ENCODE measurements at regions not wholly inside any gene's neighbourhood (a gene's known extent, or its start where the extent isn't known, plus 50 kb on each side); places are given as distances from the start of the nearest gene placed in this dataset.

GRCh38 chr3:168975576-168975975, 687.9 kb downstream of the MECOM start:
- peaks cover 11% of the 10 kb centered on the region; the same call in 1 of the 2 replicates for H3K4me1 ChIP-seq (ENCODE audit: low read length)
- no peaks in the 10 kb centered on the region for H3F3A ChIP-seq (ENCODE audit: insufficient read depth, low read length)
- no peak overlapping the region for H3K27ac ChIP-seq (ENCODE audit: low read length)
- H3K9ac ChIP-seq (ENCODE audit: low read length): no peak overlapping the region
- H3K79me2 ChIP-seq (ENCODE audit: low read length): no peaks in the 10 kb centered on the region
- no peak overlapping the region for H2AFZ ChIP-seq (ENCODE audit: low read length)
- no peak overlapping the region for H3K4me3 ChIP-seq (ENCODE audit: low read length)
- TF ChIP-seq EZH2 (optimal IDR thresholded peaks at IDR 0.05; ENCODE audit: low read depth, low read length): no peak
- TF ChIP-seq CTCF (IDR thresholded peaks at IDR 0.05; ENCODE audit: low read length): no peak
- no peak for TF ChIP-seq EZH2phosphoT487 (IDR thresholded peaks at IDR 0.05; ENCODE audit: low read length)
- no peaks in the 10 kb centered on the region for H4K20me1 ChIP-seq (ENCODE audit: insufficient read depth, low read length)
- DNase-seq: no peak
- no peaks in the 10 kb centered on the region for H3K36me3 ChIP-seq (replicated peaks; ENCODE audit: insufficient read depth, low read length)
- no peaks in the 10 kb centered on the region for H3K27me3 ChIP-seq (replicated peaks; ENCODE audit: insufficient read depth, low read length)
- no peak overlapping the region for H3K4me2 ChIP-seq (ENCODE audit: low read depth, low read length)
- H3K9me2 ChIP-seq (replicated peaks; ENCODE audit: insufficient read depth, low read length): no peaks in the 10 kb centered on the region
- H3K9me3 ChIP-seq (replicated peaks; ENCODE audit: insufficient read depth, low read length): no peaks in the 10 kb centered on the region

GRCh38 chr3:168974617-168975403, 688.7 kb downstream of the MECOM start:
- Histone ChIP-seq H3K79me2 (ENCODE audit: low read length) (no peaks in the 10 kb centered on the region), H3K9me3 (replicated peaks; ENCODE audit: insufficient read depth, low read length) (no peaks in the 10 kb centered on the region), H3K4me3 (ENCODE audit: low read length) (no peak overlapping the region), H3K36me3 (replicated peaks; ENCODE audit: insufficient read depth, low read length) (no peaks in the 10 kb centered on the region), H2AFZ (ENCODE audit: low read length) (no peak overlapping the region), H3K27ac (ENCODE audit: low read length) (no peak overlapping the region), H3K9ac (ENCODE audit: low read length) (no peak overlapping the region), H3K4me2 (ENCODE audit: low read depth, low read length) (no peak overlapping the region), H3K9me2 (replicated peaks; ENCODE audit: insufficient read depth, low read length) (no peaks in the 10 kb centered on the region), H3F3A (ENCODE audit: insufficient read depth, low read length) (no peaks in the 10 kb centered on the region), H4K20me1 (ENCODE audit: insufficient read depth, low read length) (no peaks in the 10 kb centered on the region), H3K27me3 (replicated peaks; ENCODE audit: insufficient read depth, low read length) (no peaks in the 10 kb centered on the region), H3K4me1 (ENCODE audit: low read length) (peaks cover 11% of the 10 kb centered on the region; the same call in 1 of the 2 replicates)
- TF ChIP-seq CTCF (IDR thresholded peaks at IDR 0.05; ENCODE audit: low read length) (no peak), EZH2 (optimal IDR thresholded peaks at IDR 0.05; ENCODE audit: low read depth, low read length) (no peak), EZH2phosphoT487 (IDR thresholded peaks at IDR 0.05; ENCODE audit: low read length) (no peak)
- no peak for DNase-seq

GRCh38 chr3:168973897-168974296, 689.6 kb downstream of the MECOM start:
- no peak overlapping the region for H2AFZ ChIP-seq (ENCODE audit: low read length)
- DNase-seq: no peak
- H3F3A ChIP-seq (ENCODE audit: insufficient read depth, low read length): no peaks in the 10 kb centered on the region
- H3K27me3 ChIP-seq (replicated peaks; ENCODE audit: insufficient read depth, low read length): no peaks in the 10 kb centered on the region
- no peaks in the 10 kb centered on the region for H3K79me2 ChIP-seq (ENCODE audit: low read length)
- H3K36me3 ChIP-seq (replicated peaks; ENCODE audit: insufficient read depth, low read length): no peaks in the 10 kb centered on the region
- no peaks in the 10 kb centered on the region for H4K20me1 ChIP-seq (ENCODE audit: insufficient read depth, low read length)
- no peak overlapping the region for H3K4me3 ChIP-seq (ENCODE audit: low read length)
- H3K4me1 ChIP-seq (ENCODE audit: low read length): peaks cover 11% of the 10 kb centered on the region; the same call in 1 of the 2 replicates
- TF ChIP-seq CTCF (IDR thresholded peaks at IDR 0.05; ENCODE audit: low read length) (no peak), EZH2 (optimal IDR thresholded peaks at IDR 0.05; ENCODE audit: low read depth, low read length) (no peak), EZH2phosphoT487 (IDR thresholded peaks at IDR 0.05; ENCODE audit: low read length) (no peak)
- no peaks in the 10 kb centered on the region for H3K9me3 ChIP-seq (replicated peaks; ENCODE audit: insufficient read depth, low read length)
- H3K9me2 ChIP-seq (replicated peaks; ENCODE audit: insufficient read depth, low read length): no peaks in the 10 kb centered on the region
- no peak overlapping the region for H3K9ac ChIP-seq (ENCODE audit: low read length)
- no peak overlapping the region for H3K27ac ChIP-seq (ENCODE audit: low read length)
- no peak overlapping the region for H3K4me2 ChIP-seq (ENCODE audit: low read depth, low read length)

Data from MM.1S (cell line).